B cell (primary cell): ENCODE measurements at regions not wholly inside any gene's neighbourhood (a gene's known extent, or its start where the extent isn't known, plus 50 kb on each side); places are given as distances from the start of the nearest gene placed in this dataset.

Experiments
- EZH2 ChIP-seq: IDR thresholded peaks from 2 replicates; pipeline ENCODE4 v1.6.1; 2012; ENCODE audit warnings: borderline replicate concordance, low read depth, mild to moderate bottlenecking, moderate library complexity, low read length; ENCODE audit not compliant: insufficient read depth, poor library complexity, severe bottlenecking
- TF ChIP-seq, protein P1 (sequence below): fragments of 200-600 bp; IDR thresholded peaks from one replicate; pipeline ENCODE4 v1.8.0; 2022; ENCODE audit warnings: antibody characterized with exemption, mild to moderate bottlenecking

DNA sequence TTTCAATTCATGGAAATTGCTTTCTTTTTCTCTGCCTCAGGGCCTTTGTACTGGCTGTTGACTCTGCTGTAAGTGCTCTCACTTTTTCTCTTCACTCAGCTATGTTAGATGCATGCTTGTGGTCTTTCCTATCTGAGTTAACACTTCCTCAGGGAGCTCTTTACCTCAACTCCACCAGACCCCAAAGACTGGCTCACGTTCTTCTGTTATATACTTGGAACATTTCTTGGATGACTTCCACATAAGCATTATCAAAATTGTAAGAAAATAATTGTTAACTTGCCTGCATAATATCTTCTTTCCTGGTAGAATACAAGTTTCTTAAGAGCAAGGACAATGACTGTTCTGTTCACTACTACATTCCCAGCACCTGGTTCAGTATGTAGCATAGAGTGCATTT, 455.9 kb downstream of the EBF1 start:
- TF ChIP-seq, protein P1, sequence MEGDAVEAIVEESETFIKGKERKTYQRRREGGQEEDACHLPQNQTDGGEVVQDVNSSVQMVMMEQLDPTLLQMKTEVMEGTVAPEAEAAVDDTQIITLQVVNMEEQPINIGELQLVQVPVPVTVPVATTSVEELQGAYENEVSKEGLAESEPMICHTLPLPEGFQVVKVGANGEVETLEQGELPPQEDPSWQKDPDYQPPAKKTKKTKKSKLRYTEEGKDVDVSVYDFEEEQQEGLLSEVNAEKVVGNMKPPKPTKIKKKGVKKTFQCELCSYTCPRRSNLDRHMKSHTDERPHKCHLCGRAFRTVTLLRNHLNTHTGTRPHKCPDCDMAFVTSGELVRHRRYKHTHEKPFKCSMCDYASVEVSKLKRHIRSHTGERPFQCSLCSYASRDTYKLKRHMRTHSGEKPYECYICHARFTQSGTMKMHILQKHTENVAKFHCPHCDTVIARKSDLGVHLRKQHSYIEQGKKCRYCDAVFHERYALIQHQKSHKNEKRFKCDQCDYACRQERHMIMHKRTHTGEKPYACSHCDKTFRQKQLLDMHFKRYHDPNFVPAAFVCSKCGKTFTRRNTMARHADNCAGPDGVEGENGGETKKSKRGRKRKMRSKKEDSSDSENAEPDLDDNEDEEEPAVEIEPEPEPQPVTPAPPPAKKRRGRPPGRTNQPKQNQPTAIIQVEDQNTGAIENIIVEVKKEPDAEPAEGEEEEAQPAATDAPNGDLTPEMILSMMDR: no peak
- no peak for TF ChIP-seq EZH2
